ENCODE measurements at regions not wholly inside any gene's neighbourhood (a gene's known extent, or its start where the extent isn't known, plus 50 kb on each side); places are given as distances from the start of the nearest gene placed in this dataset.

DNA sequence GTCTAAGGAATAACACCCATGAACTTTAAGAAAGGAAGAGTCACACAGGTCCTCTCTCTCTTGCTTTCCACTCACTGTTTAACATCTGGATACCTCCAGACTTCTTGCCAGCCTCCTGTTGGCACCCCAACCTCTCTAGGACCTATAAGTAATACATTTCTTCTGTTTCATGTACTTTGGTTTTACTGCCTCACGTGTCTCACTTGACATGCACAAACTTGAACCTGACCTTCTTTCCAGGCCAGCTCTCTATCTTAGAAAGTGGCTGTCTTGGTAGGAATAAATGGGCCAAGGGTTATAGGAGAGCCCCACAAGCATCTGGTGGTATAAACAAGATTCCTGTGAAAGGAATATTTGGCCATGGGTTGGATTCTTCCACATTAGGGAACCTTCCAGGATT lies 614.8 kb upstream of the AGA start:
- Histone ChIP-seq H3K36me3 (ENCODE audit: insufficient read depth, low read length) (no peaks in the 10 kb centered on the region), H3K27ac (ENCODE audit: low read depth, low read length) (no peak overlapping the region), H3K79me2 (ENCODE audit: insufficient read depth, low read length) (no peaks in the 10 kb centered on the region), H3K27me3 (ENCODE audit: insufficient read depth, low read length) (no peaks in the 10 kb centered on the region), H2AFZ (ENCODE audit: low read length) (no peak overlapping the region), H3K4me1 (ENCODE audit: insufficient read depth, low read length) (no peaks in the 10 kb centered on the region), H3K4me3 (ENCODE audit: insufficient read depth, low read length) (no peak overlapping the region), H3K4me2 (ENCODE audit: insufficient read depth, low read length) (no peak overlapping the region), H4K20me1 (ENCODE audit: insufficient read depth, low read length) (no peaks in the 10 kb centered on the region), H3K9me3 (ENCODE audit: low read depth, low read length) (no peaks in the 10 kb centered on the region)
- no peak for DNase-seq (ENCODE audit: insufficient read length, low spot score, missing footprints)
- TF ChIP-seq, protein P1, sequence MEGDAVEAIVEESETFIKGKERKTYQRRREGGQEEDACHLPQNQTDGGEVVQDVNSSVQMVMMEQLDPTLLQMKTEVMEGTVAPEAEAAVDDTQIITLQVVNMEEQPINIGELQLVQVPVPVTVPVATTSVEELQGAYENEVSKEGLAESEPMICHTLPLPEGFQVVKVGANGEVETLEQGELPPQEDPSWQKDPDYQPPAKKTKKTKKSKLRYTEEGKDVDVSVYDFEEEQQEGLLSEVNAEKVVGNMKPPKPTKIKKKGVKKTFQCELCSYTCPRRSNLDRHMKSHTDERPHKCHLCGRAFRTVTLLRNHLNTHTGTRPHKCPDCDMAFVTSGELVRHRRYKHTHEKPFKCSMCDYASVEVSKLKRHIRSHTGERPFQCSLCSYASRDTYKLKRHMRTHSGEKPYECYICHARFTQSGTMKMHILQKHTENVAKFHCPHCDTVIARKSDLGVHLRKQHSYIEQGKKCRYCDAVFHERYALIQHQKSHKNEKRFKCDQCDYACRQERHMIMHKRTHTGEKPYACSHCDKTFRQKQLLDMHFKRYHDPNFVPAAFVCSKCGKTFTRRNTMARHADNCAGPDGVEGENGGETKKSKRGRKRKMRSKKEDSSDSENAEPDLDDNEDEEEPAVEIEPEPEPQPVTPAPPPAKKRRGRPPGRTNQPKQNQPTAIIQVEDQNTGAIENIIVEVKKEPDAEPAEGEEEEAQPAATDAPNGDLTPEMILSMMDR (IDR thresholded peaks at IDR 0.05; ENCODE audit: extremely low read depth, low read depth, low read length), result no peak

DNA sequence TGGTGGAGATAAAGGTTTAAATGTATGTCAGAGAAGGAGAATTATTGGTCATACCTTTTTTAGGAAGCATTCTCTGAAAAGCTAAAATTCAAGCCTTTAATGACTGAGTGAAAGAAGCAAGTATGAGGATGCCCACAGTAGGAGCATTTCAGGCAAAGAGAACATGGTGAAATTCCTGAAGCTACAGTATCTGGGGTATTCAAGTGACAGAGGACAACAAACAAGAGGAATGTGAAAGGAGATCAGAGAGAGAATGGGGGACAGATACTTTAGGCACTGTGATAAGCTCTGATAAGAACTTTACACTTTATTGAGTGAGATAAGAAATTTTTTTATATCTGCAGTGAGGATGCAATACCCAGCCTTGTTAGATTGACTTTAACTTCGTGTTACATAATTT lies 621.3 kb upstream of the AGA start:
- TF ChIP-seq, protein P1 (IDR thresholded peaks at IDR 0.05; ENCODE audit: extremely low read depth, low read depth, low read length), result no peak
- H4K20me1 ChIP-seq (ENCODE audit: insufficient read depth, low read length), result no peaks in the 10 kb centered on the region
- no peak overlapping the region for H3K4me2 ChIP-seq (ENCODE audit: insufficient read depth, low read length)
- H3K36me3 ChIP-seq (ENCODE audit: insufficient read depth, low read length), result no peaks in the 10 kb centered on the region
- H3K4me1 ChIP-seq (ENCODE audit: insufficient read depth, low read length), result no peaks in the 10 kb centered on the region
- H2AFZ ChIP-seq (ENCODE audit: low read length), result no peak overlapping the region
- H3K4me3 ChIP-seq (ENCODE audit: insufficient read depth, low read length), result no peak overlapping the region
- H3K9me3 ChIP-seq (ENCODE audit: low read depth, low read length), result no peaks in the 10 kb centered on the region
- DNase-seq (ENCODE audit: insufficient read length, low spot score, missing footprints), result no peak
- H3K27me3 ChIP-seq (ENCODE audit: insufficient read depth, low read length), result no peaks in the 10 kb centered on the region
- H3K27ac ChIP-seq (ENCODE audit: low read depth, low read length), result no peak overlapping the region
- H3K79me2 ChIP-seq (ENCODE audit: insufficient read depth, low read length), result no peaks in the 10 kb centered on the region

DNA sequence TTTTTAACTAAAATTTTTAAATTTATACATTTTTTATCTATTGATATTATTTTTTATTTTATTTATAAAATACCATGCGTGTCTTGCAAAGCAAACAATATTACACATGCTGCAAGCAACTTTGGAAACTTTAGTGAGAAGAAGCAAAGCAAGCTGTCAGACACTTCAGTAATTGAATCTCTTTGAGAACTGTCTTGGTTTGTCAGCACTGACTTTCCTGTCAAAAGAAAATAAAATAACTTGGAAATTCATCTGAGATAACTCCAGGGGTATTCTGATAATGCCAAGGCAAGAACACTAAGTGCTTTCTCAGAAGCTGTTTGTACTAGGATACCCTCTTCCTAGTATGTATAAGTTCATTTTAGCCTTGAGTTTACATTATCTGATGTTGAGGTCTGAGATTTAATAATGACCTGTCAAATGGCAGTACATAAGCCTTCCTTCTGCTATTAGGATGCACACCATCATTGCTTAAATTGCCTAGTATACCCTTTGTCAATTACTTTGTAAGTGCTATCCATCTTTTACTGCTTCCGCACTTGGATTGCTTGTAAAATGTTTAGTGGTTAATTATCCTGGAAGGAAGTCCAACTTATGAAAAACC lies 624.2 kb upstream of the AGA start:
- Histone ChIP-seq H4K20me1 (ENCODE audit: insufficient read depth, low read length) (no peaks in the 10 kb centered on the region), H3K27me3 (ENCODE audit: insufficient read depth, low read length) (no peaks in the 10 kb centered on the region), H3K9me3 (ENCODE audit: low read depth, low read length) (no peaks in the 10 kb centered on the region), H3K36me3 (ENCODE audit: insufficient read depth, low read length) (no peaks in the 10 kb centered on the region), H3K27ac (ENCODE audit: low read depth, low read length) (no peak overlapping the region), H3K4me3 (ENCODE audit: insufficient read depth, low read length) (no peak overlapping the region), H3K4me1 (ENCODE audit: insufficient read depth, low read length) (no peaks in the 10 kb centered on the region), H2AFZ (ENCODE audit: low read length) (no peak overlapping the region), H3K4me2 (ENCODE audit: insufficient read depth, low read length) (no peak overlapping the region), H3K79me2 (ENCODE audit: insufficient read depth, low read length) (no peaks in the 10 kb centered on the region)
- DNase-seq (ENCODE audit: insufficient read length, low spot score, missing footprints), result no peak
- TF ChIP-seq, protein P1 (IDR thresholded peaks at IDR 0.05; ENCODE audit: extremely low read depth, low read depth, low read length), result no peak

DNA sequence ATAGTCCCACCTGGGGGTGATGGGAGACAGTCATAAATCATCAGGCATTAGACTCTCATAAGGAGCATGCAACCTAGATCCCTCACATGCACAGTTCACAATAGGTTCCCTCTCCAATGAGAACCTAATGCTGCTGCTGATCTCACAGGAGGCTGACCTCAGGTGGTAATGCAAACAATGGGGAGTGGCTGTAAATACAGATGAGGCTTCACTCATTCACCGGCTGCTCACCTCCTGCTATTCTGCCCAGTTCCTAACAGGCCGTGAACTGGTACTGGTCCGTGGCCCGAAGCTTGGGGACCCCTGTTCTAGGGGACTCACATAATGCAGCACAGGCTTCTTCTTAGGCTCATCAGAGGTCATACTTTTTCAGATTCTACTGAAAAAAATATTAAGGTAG lies 625.9 kb upstream of the AGA start:
- Histone ChIP-seq H3K36me3 (ENCODE audit: insufficient read depth, low read length) (no peaks in the 10 kb centered on the region), H2AFZ (ENCODE audit: low read length) (no peak overlapping the region), H3K4me2 (ENCODE audit: insufficient read depth, low read length) (no peak overlapping the region), H4K20me1 (ENCODE audit: insufficient read depth, low read length) (no peaks in the 10 kb centered on the region), H3K27me3 (ENCODE audit: insufficient read depth, low read length) (no peaks in the 10 kb centered on the region), H3K4me3 (ENCODE audit: insufficient read depth, low read length) (no peak overlapping the region), H3K9me3 (ENCODE audit: low read depth, low read length) (no peaks in the 10 kb centered on the region), H3K79me2 (ENCODE audit: insufficient read depth, low read length) (no peaks in the 10 kb centered on the region), H3K4me1 (ENCODE audit: insufficient read depth, low read length) (no peaks in the 10 kb centered on the region), H3K27ac (ENCODE audit: low read depth, low read length) (no peak overlapping the region)
- TF ChIP-seq, protein P1 (IDR thresholded peaks at IDR 0.05; ENCODE audit: extremely low read depth, low read depth, low read length), result no peak
- no peak for DNase-seq (ENCODE audit: insufficient read length, low spot score, missing footprints)
